ENCODE measurements at regions not wholly inside any gene's neighbourhood (a gene's known extent, or its start where the extent isn't known, plus 50 kb on each side); places are given as distances from the start of the nearest gene placed in this dataset.

- no peak for TF ChIP-seq FOXM1 (IDR thresholded peaks at IDR 0.05; ENCODE audit: borderline replicate concordance, low read depth)
- no peak for TF ChIP-seq NFIC (IDR thresholded peaks at IDR 0.05)
- no peak for TF ChIP-seq RAD21 (IDR thresholded peaks at IDR 0.05; ENCODE audit: low read depth)
- TF ChIP-seq TAF1 (IDR thresholded peaks at IDR 0.05; ENCODE audit: low read depth) = no peak
- TF ChIP-seq ZBTB7A (IDR thresholded peaks at IDR 0.05; ENCODE audit: low read depth) = no peak
- no peak for TF ChIP-seq REST (IDR thresholded peaks at IDR 0.05; ENCODE audit: low read depth)
- TF ChIP-seq TCF12 (IDR thresholded peaks at IDR 0.05; ENCODE audit: low read depth) = no peak
- TF ChIP-seq CEBPB (IDR thresholded peaks at IDR 0.05) = no peak
- TF ChIP-seq MAX (IDR thresholded peaks at IDR 0.05) = no peak
- no peak for TF ChIP-seq YY1 (IDR thresholded peaks at IDR 0.05; ENCODE audit: low read depth)
- no peak for TF ChIP-seq EP300 (IDR thresholded peaks at IDR 0.05; ENCODE audit: borderline replicate concordance)
- no peak for TF ChIP-seq EGR1 (IDR thresholded peaks at IDR 0.05)
- TF ChIP-seq USF1 (IDR thresholded peaks at IDR 0.05) = no peak
- TF ChIP-seq TEAD4 (IDR thresholded peaks at IDR 0.05) = no peak
- no peak for TF ChIP-seq CREB1 (IDR thresholded peaks at IDR 0.05; ENCODE audit: low read depth)
Observed at GRCh38 chr16:9323170-9323569, 231.7 kb downstream of the HAPSTR1 start.

GRCh38 chr16:9327253-9327652 lies 235.8 kb downstream of the HAPSTR1 start:
- TF ChIP-seq CREB1 (IDR thresholded peaks at IDR 0.05; ENCODE audit: low read depth) (no peak), EP300 (IDR thresholded peaks at IDR 0.05; ENCODE audit: borderline replicate concordance) (no peak), TCF12 (IDR thresholded peaks at IDR 0.05; ENCODE audit: low read depth) (no peak), YY1 (IDR thresholded peaks at IDR 0.05; ENCODE audit: low read depth) (no peak), TEAD4 (IDR thresholded peaks at IDR 0.05) (no peak), USF1 (IDR thresholded peaks at IDR 0.05) (no peak), MAX (IDR thresholded peaks at IDR 0.05) (no peak), ZBTB7A (IDR thresholded peaks at IDR 0.05; ENCODE audit: low read depth) (no peak), TAF1 (IDR thresholded peaks at IDR 0.05; ENCODE audit: low read depth) (no peak)

GRCh38 chr16:9328411-9328810 lies 237.0 kb downstream of the HAPSTR1 start:
- TF ChIP-seq CEBPB (IDR thresholded peaks at IDR 0.05) = no peak
- TF ChIP-seq FOXM1 (IDR thresholded peaks at IDR 0.05; ENCODE audit: borderline replicate concordance, low read depth) = no peak
- TF ChIP-seq ZBTB7A (IDR thresholded peaks at IDR 0.05; ENCODE audit: low read depth) = no peak

- no peak for TF ChIP-seq YY1 (IDR thresholded peaks at IDR 0.05; ENCODE audit: low read depth)
- no peak for TF ChIP-seq CREB1 (IDR thresholded peaks at IDR 0.05; ENCODE audit: low read depth)
- no peak for TF ChIP-seq USF1 (IDR thresholded peaks at IDR 0.05)
- no peak for TF ChIP-seq EP300 (IDR thresholded peaks at IDR 0.05; ENCODE audit: borderline replicate concordance)
- TF ChIP-seq FOXM1 (IDR thresholded peaks at IDR 0.05; ENCODE audit: borderline replicate concordance, low read depth) = no peak
Observed at GRCh38 chr16:9330095-9330494, 238.7 kb downstream of the HAPSTR1 start.

GRCh38 chr16:9331503-9331902 lies 240.1 kb downstream of the HAPSTR1 start:
- TF ChIP-seq RAD21 (IDR thresholded peaks at IDR 0.05; ENCODE audit: low read depth) (no peak), NFIC (IDR thresholded peaks at IDR 0.05) (no peak)

GRCh38 chr16:9332574-9333148 lies 241.2 kb downstream of the HAPSTR1 start:
- no peak for TF ChIP-seq EGR1 (IDR thresholded peaks at IDR 0.05)
- no peak for TF ChIP-seq YY1 (IDR thresholded peaks at IDR 0.05; ENCODE audit: low read depth)
- TF ChIP-seq CEBPB (IDR thresholded peaks at IDR 0.05) = no peak
- no peak for TF ChIP-seq TEAD4 (IDR thresholded peaks at IDR 0.05)
- TF ChIP-seq EP300 (IDR thresholded peaks at IDR 0.05; ENCODE audit: borderline replicate concordance) = no peak
- no peak for TF ChIP-seq TAF1 (IDR thresholded peaks at IDR 0.05; ENCODE audit: low read depth)
- no peak for TF ChIP-seq MAX (IDR thresholded peaks at IDR 0.05)

GRCh38 chr16:9333469-9333868 lies 242.0 kb downstream of the HAPSTR1 start:
- TF ChIP-seq YY1 (IDR thresholded peaks at IDR 0.05; ENCODE audit: low read depth) (no peak), TEAD4 (IDR thresholded peaks at IDR 0.05) (no peak), TAF1 (IDR thresholded peaks at IDR 0.05; ENCODE audit: low read depth) (no peak), EP300 (IDR thresholded peaks at IDR 0.05; ENCODE audit: borderline replicate concordance) (no peak), CREB1 (IDR thresholded peaks at IDR 0.05; ENCODE audit: low read depth) (no peak), NFIC (IDR thresholded peaks at IDR 0.05) (no peak), REST (IDR thresholded peaks at IDR 0.05; ENCODE audit: low read depth) (no peak), EGR1 (IDR thresholded peaks at IDR 0.05) (no peak), RAD21 (IDR thresholded peaks at IDR 0.05; ENCODE audit: low read depth) (no peak), TCF12 (IDR thresholded peaks at IDR 0.05; ENCODE audit: low read depth) (no peak), MAX (IDR thresholded peaks at IDR 0.05) (no peak), CEBPB (IDR thresholded peaks at IDR 0.05) (no peak)

Data from Ishikawa (cell line).